K562 (cell line): ENCODE measurements at regions not wholly inside any gene's neighbourhood (a gene's known extent, or its start where the extent isn't known, plus 50 kb on each side); places are given as distances from the start of the nearest gene placed in this dataset.

Experiments
- ATAC-seq: fragments of 200-7000 bp; cut with Tn5 transposase; 3 replicates; pipeline ENCODE4 v1.9.1; 2020; ENCODE audit warnings: moderate library complexity
- BruUV-seq: library from RNA; stranded (reverse); fragments of 400-500 nt; replicated peaks from 2 replicates; lab custom pipeline; 2021; lab: Mats Ljungman, UMichigan
- CTCF ChIA-PET: fragments of 300-600 bp; formaldehyde crosslinking; extraction: SDS; loops from one replicate; lab custom pipeline; 2021; ENCODE audit warnings: low intra/inter-chr PET ratio; lab: Yijun Ruan, JAX
- POLR2A ChIA-PET: fragments of 300-600, 350-650 bp; sonication (Branson Sonifier 250); formaldehyde crosslinking; extraction: SDS; loops from one replicate; lab custom pipeline; 2021; ENCODE audit warnings: antibody characterized with exemption, inconsistent platforms; lab: Yijun Ruan, JAX
- DNase-seq, 4 experiments: peaks; one replicate each; pipeline versions ENCODE4 v3.0.0 to v3.0.0-alpha.2; 2011 to 2018; ENCODE audit warnings: low spot score in 3 of 4, mixed read lengths in 3 of 4; ENCODE audit errors: extremely low read depth in 1 of 4
- FAIRE-seq: peaks from 2 replicates; lab custom pipeline; 2011; peaks lifted over from hg19 to GRCh38; lab: Jason Lieb, UNC
- H2AFZ ChIP-seq: 2 replicates; pipeline ENCODE4 v1.6.0; 2011; ENCODE audit warnings: low read depth, low read length, control low read depth, inconsistent platforms
- H3K27ac ChIP-seq: fragments of 200-600 bp; 3 replicates; pipeline ENCODE4 v1.8.0; 2011; ENCODE audit warnings: low read depth, mild to moderate bottlenecking, control low read depth, inconsistent platforms, low read length, moderate library complexity, mixed read lengths; ENCODE audit errors: extremely low read depth
- H3K27me3 ChIP-seq, 2 experiments: fragments of 300-600 bp in 1 of 2; 2 replicates in 1 of 2; 3 replicates in 1 of 2; pipeline versions ENCODE4 v1.6.0 to v1.8.0; 2011; ENCODE audit warnings: inconsistent platforms in 2 of 2, low read length in 2 of 2, mild to moderate bottlenecking in 1 of 2, mixed read lengths in 1 of 2, moderate library complexity in 1 of 2; ENCODE audit not compliant: control insufficient read depth in 2 of 2, insufficient read depth in 2 of 2
- H3K36me3 ChIP-seq: fragments of 300-600 bp; 3 replicates; pipeline ENCODE4 v1.8.0; 2011; ENCODE audit warnings: mild to moderate bottlenecking, low read length, inconsistent platforms; ENCODE audit not compliant: control insufficient read depth, insufficient read depth
- H3K4me1 ChIP-seq, 2 experiments: fragments of 200-600 bp in 1 of 2; replicated peaks in 1 of 2; 2 replicates in 1 of 2; 3 replicates in 1 of 2; pipeline versions ENCODE4 v1.5.1 to v1.8.0; 2011; ENCODE audit warnings: inconsistent platforms in 2 of 2, low read length in 2 of 2, mild to moderate bottlenecking in 1 of 2, mixed read lengths in 1 of 2, moderate library complexity in 1 of 2; ENCODE audit not compliant: control insufficient read depth in 2 of 2, insufficient read depth in 2 of 2
- H3K4me2 ChIP-seq: 2 replicates; pipeline ENCODE4 v1.6.1; 2011; ENCODE audit warnings: low read length, control low read depth, inconsistent platforms, mixed read lengths; ENCODE audit not compliant: insufficient read depth
- H3K4me3 ChIP-seq: fragments of 200-600 bp; sonication (generic), shearing (Covaris generic); 2 replicates; pipeline ENCODE4 v1.5.1; 2016; ENCODE audit warnings: control low read depth, inconsistent platforms
- H3K79me2 ChIP-seq: fragments of 200-600 bp; 3 replicates; pipeline ENCODE4 v1.8.0; 2011; ENCODE audit warnings: low read length, inconsistent platforms; ENCODE audit not compliant: control insufficient read depth, insufficient read depth
- H3K9ac ChIP-seq, 2 experiments: 2 replicates each; pipeline versions ENCODE4 v1.6.0 to v1.6.1; 2011; ENCODE audit warnings: low read depth in 2 of 2, low read length in 2 of 2, control low read depth in 1 of 2, inconsistent platforms in 1 of 2, mild to moderate bottlenecking in 1 of 2, mixed read lengths in 1 of 2; ENCODE audit not compliant: insufficient read depth in 1 of 2
- H3K9me1 ChIP-seq: one replicate; pipeline ENCODE4 v1.6.0; 2011; ENCODE audit warnings: inconsistent platforms, mild to moderate bottlenecking, low read length, moderate library complexity; ENCODE audit not compliant: control insufficient read depth, insufficient read depth
- H3K9me3 ChIP-seq: replicated peaks from 2 replicates; pipeline ENCODE4 v1.5.1; 2011; ENCODE audit warnings: low read depth, low read length, inconsistent platforms; ENCODE audit not compliant: control insufficient read depth, insufficient read depth
- H4K20me1 ChIP-seq: replicated peaks from 2 replicates; pipeline ENCODE4 v1.6.1; 2011; ENCODE audit warnings: low read length, inconsistent platforms, mixed read lengths; ENCODE audit not compliant: control insufficient read depth, insufficient read depth
- DPF2 ChIP-seq: fragments of 450-650 bp; IDR thresholded peaks from 2 replicates; pipeline ENCODE4 v1.6.1; 2016
- HLTF ChIP-seq: fragments of 450-650 bp; IDR thresholded peaks from 2 replicates; pipeline ENCODE4 v1.6.1; 2016
- NFE2 ChIP-seq: IDR thresholded peaks from 2 replicates; pipeline ENCODE4 v1.6.1; 2014; ENCODE audit warnings: antibody characterized with exemption, low read depth
- NFE2L1 ChIP-seq: fragments of 450-650 bp; IDR thresholded peaks from 2 replicates; pipeline ENCODE4 v1.6.1; 2016; ENCODE audit warnings: missing genetic modification characterization, low read depth, mild to moderate bottlenecking, missing compliant biosample characterization, moderate library complexity, borderline replicate concordance
- PRPF4 ChIP-seq: fragments of 200-400 bp; formaldehyde crosslinking; IDR thresholded peaks from one replicate; pipeline ENCODE4 v1.6.1; 2017; ENCODE audit warnings: low read length, low read depth, mild to moderate bottlenecking; ENCODE audit not compliant: insufficient read depth, poor library complexity, severe bottlenecking
- SMAD1 ChIP-seq: fragments of 150-350 bp; IDR thresholded peaks from 2 replicates; pipeline ENCODE4 v1.6.1; 2014; ENCODE audit warnings: low read length, low read depth; ENCODE audit not compliant: partially characterized antibody
- SMAD4 ChIP-seq: fragments of 250-450 bp; sonication (Bioruptor Pico); conservative IDR thresholded peaks from 2 replicates; pipeline ENCODE4 v1.8.0; 2021; ENCODE audit warnings: inconsistent platforms, mild to moderate bottlenecking, moderate library complexity
- TAF1 ChIP-seq: IDR thresholded peaks from 2 replicates; pipeline ENCODE4 v1.6.1; 2011; ENCODE audit warnings: mild to moderate bottlenecking, low read length, moderate library complexity; ENCODE audit not compliant: insufficient read depth, control insufficient read depth, severe bottlenecking; ENCODE audit errors: extremely low read depth
- ZKSCAN1 ChIP-seq: fragments of 150-350 bp; IDR thresholded peaks from 2 replicates; pipeline ENCODE4 v1.6.1; 2016; ENCODE audit warnings: low read depth, low read length
- ZNF277 ChIP-seq: fragments of 250-450 bp; sonication (Bioruptor Pico); IDR thresholded peaks from 2 replicates; pipeline ENCODE4 v1.8.0; 2022; ENCODE audit warnings: inconsistent platforms, mild to moderate bottlenecking, moderate library complexity, borderline replicate concordance
- whole genome bisulfite sequencing: fragments of 100-300 bp; shearing (Covaris generic); methylation state at CpG from one replicate; pipeline ENCODE4 v1.1.6; 2016; ENCODE audit warnings: low coverage, mixed read lengths; ENCODE audit not compliant: insufficient coverage; ENCODE audit errors: missing lambda C conversion rate; 5-methylcytosine and 5-hydroxymethylcytosine counted together
- in situ Hi-C: fragments of 300-500 bp; cut with MboI; formaldehyde crosslinking; loops from 4 replicates; pipeline ENCODE4 v1.15.0; 2018; ENCODE audit warnings: inconsistent platforms, mixed read lengths
- intact Hi-C: fragments of 100-400 bp; cut with micrococcal nuclease; formaldehyde crosslinking; loops from 2 replicates; pipeline ENCODE4 v1.14.2; 2022
- TF ChIP-seq, protein P1 (sequence below): sonication (generic); formaldehyde crosslinking; IDR thresholded peaks from 2 replicates; pipeline ENCODE4 v1.4.0; 2020; ENCODE audit warnings: mild to moderate bottlenecking, missing genetic modification reagents

- Histone ChIP-seq H2AFZ (no peak overlapping the region), H3K79me2 (no peaks in the 10 kb centered on the region), H3K36me3 (no peaks in the 10 kb centered on the region), H3K9ac (no peak overlapping the region), H3K4me3 (no peak overlapping the region), H3K9me3 (no peaks in the 10 kb centered on the region), H3K9me1 (no peaks in the 10 kb centered on the region), H3K4me1 (no peaks in the 10 kb centered on the region), H3K4me2 (no peak overlapping the region), H3K27me3 (no peaks in the 10 kb centered on the region), H4K20me1 (no peaks in the 10 kb centered on the region), H3K27ac (no peak overlapping the region)
- intact Hi-C loops: no loop called here
- FAIRE-seq: no peak
- POLR2A ChIA-PET: no interaction called here
- TF ChIP-seq NFE2 (no peak), ZNF277 (CRISPR knock-in tag) (no peak), NFE2L1 (no peak), HLTF (no peak), SMAD1 (no peak)
- CTCF ChIA-PET: no interaction called here
- no peak for DNase-seq
- in situ Hi-C loops: no loop called here
- no TSS peak for BruUV-seq
- ATAC-seq: no peak
- WGBS: 0% methylated on average over 1 of the region's 1 CpG
Measured at GRCh38 chr13:60662595-60662994, 265.6 kb downstream of the TDRD3 start.

DNA sequence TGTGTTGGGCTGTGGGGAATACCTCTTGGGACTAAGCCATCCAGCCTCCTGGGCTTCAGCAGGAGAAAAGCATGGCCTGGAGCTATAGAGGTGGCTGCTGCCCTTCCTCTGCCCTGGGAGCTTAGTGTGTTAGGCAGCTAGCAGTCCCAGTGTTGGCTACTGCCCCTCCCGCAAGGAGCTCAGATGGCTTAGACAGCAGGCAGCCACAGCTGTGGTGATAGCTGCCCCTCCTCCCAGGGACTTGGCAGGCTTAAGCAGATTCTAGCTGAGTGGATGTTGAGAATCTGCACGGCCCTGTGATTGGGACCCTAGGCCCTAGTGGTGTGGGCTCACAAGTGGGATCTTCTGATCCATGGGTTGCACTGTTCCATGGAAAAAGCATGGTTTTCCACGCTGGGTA is 264.5 kb downstream of the TDRD3 start:
- Histone ChIP-seq H3K9ac (no peak overlapping the region), H3K9me1 (no peaks in the 10 kb centered on the region), H3K9me3 (no peaks in the 10 kb centered on the region), H3K36me3 (no peaks in the 10 kb centered on the region), H3K4me3 (no peak overlapping the region), H3K79me2 (no peaks in the 10 kb centered on the region), H4K20me1 (no peaks in the 10 kb centered on the region), H3K27ac (no peak overlapping the region), H3K4me1 (no peaks in the 10 kb centered on the region), H3K27me3 (no peaks in the 10 kb centered on the region), H3K4me2 (no peak overlapping the region), H2AFZ (no peak overlapping the region)
- ATAC-seq (no peak), DNase-seq (no peak), FAIRE-seq (no peak)
- intact Hi-C loops (no loop called here), in situ Hi-C loops (no loop called here)
- POLR2A ChIA-PET: no interaction called here
- 0% methylated on average over 2 of the region's 3 CpGs for WGBS
- CTCF ChIA-PET: no interaction called here
- no TSS peak for BruUV-seq
- TF ChIP-seq PRPF4 (no peak), ZKSCAN1 (no peak), DPF2 (no peak), TAF1 (no peak), SMAD4 (CRISPR knock-in tag) (no peak)
- TF ChIP-seq, protein P1, sequence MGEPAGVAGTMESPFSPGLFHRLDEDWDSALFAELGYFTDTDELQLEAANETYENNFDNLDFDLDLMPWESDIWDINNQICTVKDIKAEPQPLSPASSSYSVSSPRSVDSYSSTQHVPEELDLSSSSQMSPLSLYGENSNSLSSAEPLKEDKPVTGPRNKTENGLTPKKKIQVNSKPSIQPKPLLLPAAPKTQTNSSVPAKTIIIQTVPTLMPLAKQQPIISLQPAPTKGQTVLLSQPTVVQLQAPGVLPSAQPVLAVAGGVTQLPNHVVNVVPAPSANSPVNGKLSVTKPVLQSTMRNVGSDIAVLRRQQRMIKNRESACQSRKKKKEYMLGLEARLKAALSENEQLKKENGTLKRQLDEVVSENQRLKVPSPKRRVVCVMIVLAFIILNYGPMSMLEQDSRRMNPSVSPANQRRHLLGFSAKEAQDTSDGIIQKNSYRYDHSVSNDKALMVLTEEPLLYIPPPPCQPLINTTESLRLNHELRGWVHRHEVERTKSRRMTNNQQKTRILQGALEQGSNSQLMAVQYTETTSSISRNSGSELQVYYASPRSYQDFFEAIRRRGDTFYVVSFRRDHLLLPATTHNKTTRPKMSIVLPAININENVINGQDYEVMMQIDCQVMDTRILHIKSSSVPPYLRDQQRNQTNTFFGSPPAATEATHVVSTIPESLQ (CRISPR knock-in tag): no peak
